ENCODE measurements at regions not wholly inside any gene's neighbourhood (a gene's known extent, or its start where the extent isn't known, plus 50 kb on each side); places are given as distances from the start of the nearest gene placed in this dataset.

GRCh38 chr18:41731884-41732283 is 223.2 kb upstream of the PIK3C3 start:
- TF ChIP-seq POLR2AphosphoS5 (IDR thresholded peaks at IDR 0.05; ENCODE audit: insufficient read depth, low read depth, low read length) (no peak), EZH2 (IDR thresholded peaks at IDR 0.05; ENCODE audit: borderline replicate concordance, low read depth, low read length, severe bottlenecking) (no peak), GATA2 (IDR thresholded peaks at IDR 0.05; ENCODE audit: insufficient read depth, insufficient read length, low read depth, low read length) (peak; percentile 81), JUN (IDR thresholded peaks at IDR 0.05; ENCODE audit: borderline replicate concordance, insufficient read depth, insufficient read length, low read depth) (peak; percentile 91), FOS (IDR thresholded peaks at IDR 0.05; ENCODE audit: borderline replicate concordance, insufficient read depth, low read length) (peak; percentile 77)
- CTCF ChIA-PET, result interaction anchor here (0.9 to 1.5 kb wide), 3 partner anchors 9 to 270 kb away, joined by 3 to 6 read pairs (median 3); no protein-coding TSS in a partner anchor

GRCh38 chr18:41724195-41724594 is 230.8 kb upstream of the PIK3C3 start:
- TF ChIP-seq JUN (IDR thresholded peaks at IDR 0.05; ENCODE audit: borderline replicate concordance, insufficient read depth, insufficient read length, low read depth) (no peak), MYC (IDR thresholded peaks at IDR 0.05; ENCODE audit: low read depth, low read length) (no peak), POLR2A (IDR thresholded peaks at IDR 0.05; ENCODE audit: low read depth, low read length) (no peak)
- POLR2A ChIA-PET, result no interaction called here
- no peaks in the 10 kb centered on the region for H3K9me1 ChIP-seq (replicated peaks; ENCODE audit: control insufficient read depth, extremely low read depth, insufficient read depth, low read length)
- H3K36me3 ChIP-seq (ENCODE audit: control insufficient read depth in 2 of 2, extremely low read depth in 1 of 2, insufficient read depth in 2 of 2, low read length in 2 of 2), result no peaks in the 10 kb centered on the region
- H3K27me3 ChIP-seq (ENCODE audit: control insufficient read depth in 2 of 2, insufficient read depth in 2 of 2, low read length in 2 of 2), result no peaks in the 10 kb centered on the region
- no peak for DNase-seq (ENCODE audit: low read depth, low spot score)
- H3K9me3 ChIP-seq (replicated peaks; ENCODE audit: control insufficient read depth, insufficient read depth, low read length), result no peaks in the 10 kb centered on the region
- H3K4me2 ChIP-seq (ENCODE audit: insufficient read depth, low read length), result no peak overlapping the region
- H2AFZ ChIP-seq (ENCODE audit: low read depth, low read length), result no peak overlapping the region
- dilution Hi-C loops (cut with MboI; ENCODE audit: extremely low pct_ligation_motif_present, low sequenced_read_pairs) (no loop called here), intact Hi-C loops (cut with micrococcal nuclease) (no loop called here)
- peaks cover 11% of the 10 kb centered on the region for H3K4me1 ChIP-seq (ENCODE audit: control insufficient read depth, extremely low read depth, insufficient read depth, low read length)
- no peaks in the 10 kb centered on the region for H3K79me2 ChIP-seq (ENCODE audit: control insufficient read depth, insufficient read depth, low read length)
- H4K20me1 ChIP-seq (replicated peaks; ENCODE audit: control insufficient read depth, extremely low read depth, insufficient read depth, low read length), result no peaks in the 10 kb centered on the region
- no peak overlapping the region for H3K9ac ChIP-seq (replicated peaks; ENCODE audit: extremely low read depth, insufficient read depth, low read length)
- H3K27ac ChIP-seq (ENCODE audit: insufficient read depth, low read depth, low read length), result no peak overlapping the region
- H3K4me3 ChIP-seq (replicated peaks in 1 of 3; ENCODE audit: insufficient read depth in 1 of 3, low read depth in 1 of 3, low read length in 3 of 3), result no peak overlapping the region
- CTCF ChIA-PET, result interaction anchor here (1.0 kb wide), 1 partner anchor 10 kb away, joined by 3 read pairs; no protein-coding TSS in a partner anchor
- no peak for FAIRE-seq
- no TSS peak for BruUV-seq (replicated peaks)

More at GRCh38 chr18:41731884-41732283, 223.2 kb upstream of the PIK3C3 start:
- BruUV-seq (replicated peaks), result no TSS peak
- Histone ChIP-seq H3K27me3 (ENCODE audit: control insufficient read depth in 2 of 2, insufficient read depth in 2 of 2, low read length in 2 of 2) (no peaks in the 10 kb centered on the region), H3K9ac (replicated peaks; ENCODE audit: extremely low read depth, insufficient read depth, low read length) (peak overlapping the region; percentile 70), H3K4me3 (replicated peaks in 1 of 3; ENCODE audit: insufficient read depth in 1 of 3, low read depth in 1 of 3, low read length in 3 of 3) (peak overlapping the region in 1 of 3 experiments; percentile 35), H3K36me3 (ENCODE audit: control insufficient read depth in 2 of 2, extremely low read depth in 1 of 2, insufficient read depth in 2 of 2, low read length in 2 of 2) (no peaks in the 10 kb centered on the region), H3K9me3 (replicated peaks; ENCODE audit: control insufficient read depth, insufficient read depth, low read length) (no peaks in the 10 kb centered on the region), H3K79me2 (ENCODE audit: control insufficient read depth, insufficient read depth, low read length) (no peaks in the 10 kb centered on the region), H3K4me1 (ENCODE audit: control insufficient read depth, extremely low read depth, insufficient read depth, low read length) (peaks cover 23% of the 10 kb centered on the region), H4K20me1 (replicated peaks; ENCODE audit: control insufficient read depth, extremely low read depth, insufficient read depth, low read length) (no peaks in the 10 kb centered on the region), H3K27ac (ENCODE audit: insufficient read depth, low read depth, low read length) (peak overlapping the region; percentile 90), H3K4me2 (ENCODE audit: insufficient read depth, low read length) (peak overlapping the region; percentile 92), H3K9me1 (replicated peaks; ENCODE audit: control insufficient read depth, extremely low read depth, insufficient read depth, low read length) (no peaks in the 10 kb centered on the region), H2AFZ (ENCODE audit: low read depth, low read length) (no peak overlapping the region)
- POLR2A ChIA-PET, result no interaction called here
- DNase-seq (ENCODE audit: low read depth, low spot score) (peak; percentile 84), FAIRE-seq (peak; percentile 80)
- dilution Hi-C loops (cut with MboI; ENCODE audit: extremely low pct_ligation_motif_present, low sequenced_read_pairs) (no loop called here), intact Hi-C loops (cut with micrococcal nuclease) (loop anchor here (5.0 kb wide), 2 partner anchors 65 to 1365 kb away; no protein-coding TSS in a partner anchor)

All from endothelial cell of umbilical vein (primary cell).